Activated CD4-positive, alpha-beta T cell treated with anti-CD3 and anti-CD28 coated beads, Interleukin-2, amount 50 U/mL, for 16 hours (primary cell): ENCODE measurements at regions not wholly inside any gene's neighbourhood (a gene's known extent, or its start where the extent isn't known, plus 50 kb on each side); places are given as distances from the start of the nearest gene placed in this dataset.
"Not testable (repeated sequence)": the region's sequence is repeated elsewhere in the genome, so short reads cannot be mapped to it uniquely, and the experiment has no call there.

Source experiments
- DNase-seq: peaks from one replicate; pipeline ENCODE4 v3.0.0-alpha.2; 2020

DNA sequence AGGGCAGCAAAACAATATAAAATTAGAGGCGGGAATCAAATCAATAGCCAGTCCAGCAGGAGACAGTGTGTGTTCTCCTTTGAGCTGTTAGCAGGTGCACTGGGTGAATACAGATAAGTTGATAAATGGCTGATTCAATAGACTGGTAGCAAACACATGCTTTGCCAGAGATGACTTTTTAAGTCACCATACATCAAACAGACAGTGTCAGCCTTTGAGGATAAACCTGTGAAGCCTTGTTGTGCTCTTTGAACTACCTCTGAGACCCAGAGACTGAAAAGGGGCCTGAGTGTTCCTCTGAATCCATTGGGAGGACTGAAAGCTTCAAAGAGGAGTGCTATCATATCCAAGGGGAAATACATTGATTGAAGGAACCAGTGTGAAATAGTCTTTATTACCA lies 301.9 kb downstream of the RASEF start:
- no peak for DNase-seq

DNA sequence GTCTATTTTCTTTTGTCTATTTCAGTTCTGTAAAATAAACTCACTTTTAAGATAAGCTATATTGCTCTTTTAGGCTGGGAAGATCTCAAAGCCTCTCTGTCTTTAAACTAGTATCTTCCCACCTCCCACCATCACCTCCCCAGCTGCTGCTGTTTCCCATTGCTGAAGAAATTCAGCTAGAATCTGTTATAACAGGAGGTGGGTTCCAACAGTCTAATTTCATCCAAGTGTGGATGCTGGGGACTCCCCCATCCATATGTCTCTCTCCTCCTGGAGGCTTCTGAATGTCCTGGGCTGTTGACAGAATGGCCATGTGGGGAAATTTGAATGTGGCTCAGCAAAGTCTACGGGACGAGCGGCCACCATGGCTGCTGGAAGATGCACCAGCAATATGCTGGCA lies 301.0 kb downstream of the RASEF start:
- DNase-seq: no peak

DNA sequence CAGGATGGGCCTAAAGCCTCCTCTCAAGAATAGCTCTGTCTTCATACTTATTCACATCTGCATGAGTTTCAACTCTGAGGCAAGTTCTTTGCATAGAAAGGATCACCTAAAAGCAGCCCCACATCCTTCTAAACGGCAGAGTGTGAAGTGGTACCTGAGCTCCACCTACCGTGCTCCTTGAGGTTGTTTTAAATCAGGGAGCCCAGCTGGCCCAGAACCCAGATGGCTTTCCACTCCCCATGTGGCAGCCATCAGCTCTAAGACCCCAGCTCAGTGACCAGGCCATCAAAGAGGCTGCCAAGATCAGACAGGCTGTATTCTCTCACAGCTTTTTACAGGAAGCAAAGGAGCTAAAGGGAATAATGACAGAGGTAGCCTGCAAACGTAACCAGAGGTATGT lies 299.3 kb downstream of the RASEF start:
- DNase-seq: no peak

DNA sequence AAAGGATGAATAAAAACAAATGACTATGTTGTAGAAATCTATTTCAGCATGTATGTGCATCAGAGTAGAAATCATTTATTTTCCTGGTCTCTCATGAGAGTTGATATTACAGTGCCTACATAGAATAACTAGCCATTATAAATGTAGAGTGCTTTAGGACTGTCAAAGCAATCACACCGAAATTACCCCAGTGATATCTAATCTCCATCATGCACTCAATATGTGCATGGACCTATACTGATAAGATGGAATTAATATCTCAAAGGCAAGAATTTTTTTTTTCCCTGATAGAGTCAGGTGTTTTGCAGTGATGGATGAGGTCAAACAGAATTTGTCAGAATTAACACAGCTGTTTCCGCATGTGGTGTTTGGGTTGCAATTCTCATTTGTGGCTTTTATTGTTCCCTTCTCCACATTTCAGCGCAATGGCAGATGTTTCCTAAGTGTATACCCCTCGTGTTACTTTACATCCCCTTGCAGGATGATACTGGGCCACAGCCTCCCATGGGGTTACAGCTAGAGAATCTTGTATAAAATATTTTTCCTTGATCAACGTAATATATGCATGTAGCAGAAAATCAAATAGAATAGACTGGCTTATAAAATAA lies 298.8 kb downstream of the RASEF start:
- DNase-seq: no peak

DNA sequence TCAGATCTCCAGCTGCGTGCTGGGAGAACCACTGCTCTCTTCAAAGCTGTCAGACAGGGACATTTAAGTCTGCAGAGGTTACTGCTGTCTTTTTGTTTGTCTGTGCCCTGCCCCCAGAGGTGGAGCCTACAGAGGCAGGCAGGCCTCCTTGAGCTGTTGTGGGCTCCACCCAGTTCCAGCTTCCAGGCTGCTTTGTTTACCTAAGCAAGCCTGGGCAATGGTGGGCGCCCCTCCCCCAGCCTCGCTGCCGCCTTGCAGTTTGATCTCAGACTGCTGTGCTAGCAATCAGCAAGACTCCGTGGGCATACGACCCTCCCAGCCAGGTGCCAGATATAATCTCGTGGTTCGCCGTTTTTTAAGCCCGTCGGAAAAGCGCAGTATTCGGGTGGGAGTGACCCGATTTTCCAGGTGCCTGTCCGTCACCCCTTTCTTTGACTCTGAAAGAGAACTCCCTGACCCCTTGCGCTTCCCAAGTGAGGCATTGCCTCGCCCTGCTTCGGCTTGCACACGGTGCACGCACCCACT lies 288.2 kb downstream of the RASEF start:
- not testable (repeated sequence) for DNase-seq

DNA sequence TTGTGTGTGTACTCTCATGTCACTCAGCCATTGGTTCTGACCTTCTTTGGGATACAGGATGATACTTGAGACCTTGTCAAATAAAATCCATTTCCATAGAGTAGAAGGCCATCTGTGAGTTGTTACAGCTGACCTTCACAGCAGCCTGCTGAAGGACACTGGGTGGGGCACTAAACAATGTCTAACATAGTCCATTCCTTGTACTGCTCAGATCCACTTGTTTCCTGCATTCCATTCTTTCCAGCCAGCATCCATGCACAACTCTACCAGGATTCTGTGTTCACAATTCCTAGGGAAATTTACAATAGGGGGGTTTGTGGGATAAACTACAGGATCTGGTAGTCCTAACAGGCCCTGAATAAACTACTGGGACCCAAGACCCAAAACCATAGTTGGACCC lies 286.4 kb downstream of the RASEF start:
- no peak for DNase-seq

DNA sequence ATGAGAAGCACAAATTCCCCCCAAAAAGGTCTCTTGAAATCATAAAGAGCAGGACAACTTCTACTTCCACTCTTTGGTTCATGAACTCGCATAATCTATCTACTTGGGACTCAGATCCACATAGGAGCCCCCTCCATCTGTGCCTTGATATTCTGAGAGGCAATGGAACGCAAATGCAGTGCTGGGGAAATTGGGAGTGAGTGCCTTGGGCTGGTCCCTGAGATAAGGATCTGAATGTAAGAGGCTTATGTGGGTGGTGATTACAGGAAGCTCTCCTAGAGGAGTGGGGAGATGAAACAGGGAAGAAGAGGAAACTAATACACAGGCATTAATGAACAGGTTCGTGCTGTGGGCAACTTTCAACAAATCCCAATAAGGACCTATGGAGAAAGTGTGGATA lies 285.6 kb downstream of the RASEF start:
- DNase-seq: no peak

DNA sequence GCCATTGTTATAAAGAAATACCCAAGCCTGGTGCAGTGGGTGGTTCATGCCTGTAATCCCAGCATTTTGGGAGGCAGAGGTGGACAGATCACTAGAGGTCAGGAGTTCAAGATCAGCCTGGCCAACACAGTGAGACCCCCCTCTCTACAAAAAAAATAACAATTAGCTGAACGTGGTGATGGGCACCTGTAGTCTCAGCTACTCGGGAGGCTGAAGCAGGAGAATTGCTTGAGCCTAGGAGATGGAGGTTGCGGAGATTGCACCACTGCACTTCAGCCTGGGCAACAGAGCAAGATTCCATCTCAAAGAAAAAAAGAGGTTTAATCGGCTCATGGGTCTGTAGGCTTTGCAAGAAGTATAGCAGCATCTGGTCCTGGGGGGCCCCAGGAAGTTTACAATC lies 284.0 kb downstream of the RASEF start:
- DNase-seq: not testable (repeated sequence)

DNA sequence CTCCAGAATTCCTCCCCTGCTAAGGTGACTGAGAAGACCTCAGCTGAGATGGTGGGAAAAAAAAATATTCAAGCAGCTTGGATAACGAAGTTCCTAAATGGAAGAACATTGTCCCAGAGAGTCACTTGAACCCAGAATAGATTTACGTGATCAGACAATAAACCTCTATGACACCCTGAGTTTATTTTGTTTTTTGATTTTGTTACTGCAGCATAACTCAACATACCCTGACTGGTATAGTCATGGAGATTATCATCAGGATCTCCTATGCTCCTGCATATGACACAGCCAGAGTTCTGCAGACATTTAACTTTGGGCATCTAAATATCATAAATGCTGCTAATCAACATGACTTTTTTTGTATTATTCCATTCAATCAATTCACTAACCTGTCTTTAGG lies 282.9 kb downstream of the RASEF start:
- no peak for DNase-seq

DNA sequence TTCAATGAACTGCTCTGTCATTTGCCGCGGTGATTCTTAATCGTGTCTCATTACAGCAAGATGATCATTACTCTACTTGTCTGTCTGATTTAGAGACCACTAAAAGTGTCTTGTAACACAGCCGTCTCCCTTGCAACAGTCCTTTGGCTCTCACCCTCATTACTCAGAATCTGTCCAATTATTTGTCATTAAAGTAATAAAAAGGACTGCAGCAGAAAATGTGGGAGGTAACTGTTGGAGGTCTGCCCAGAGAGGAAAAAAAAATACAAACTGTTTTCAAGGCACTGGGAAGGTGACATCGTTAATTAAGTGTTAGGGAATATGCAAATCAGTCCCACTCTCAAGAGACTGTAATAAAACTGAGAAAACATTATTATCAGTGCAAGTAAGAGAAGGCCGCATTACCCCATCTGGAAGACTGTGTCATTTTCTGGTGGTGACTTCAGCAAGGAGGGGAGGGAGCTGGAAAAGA lies 281.0 kb downstream of the RASEF start:
- no peak for DNase-seq

DNA sequence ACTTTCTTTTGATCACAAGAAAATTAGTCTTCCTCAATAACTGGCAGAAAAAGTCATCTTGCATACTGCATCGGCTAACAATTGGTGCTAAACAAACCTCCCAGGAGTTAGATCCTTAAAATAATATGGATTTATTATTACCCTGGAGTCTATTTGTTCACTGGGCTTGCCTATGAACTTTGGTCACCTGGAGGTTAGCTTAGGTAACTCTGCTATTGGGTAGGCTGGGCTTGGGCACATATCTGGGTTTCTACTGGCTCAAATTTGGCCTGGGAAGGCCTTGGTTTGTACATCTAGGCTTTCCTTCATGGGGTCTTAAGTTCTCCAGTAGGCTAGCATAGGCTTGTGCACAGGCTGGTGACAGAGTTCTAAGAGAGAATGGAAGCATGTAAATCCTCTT lies 279.9 kb downstream of the RASEF start:
- no peak for DNase-seq

DNA sequence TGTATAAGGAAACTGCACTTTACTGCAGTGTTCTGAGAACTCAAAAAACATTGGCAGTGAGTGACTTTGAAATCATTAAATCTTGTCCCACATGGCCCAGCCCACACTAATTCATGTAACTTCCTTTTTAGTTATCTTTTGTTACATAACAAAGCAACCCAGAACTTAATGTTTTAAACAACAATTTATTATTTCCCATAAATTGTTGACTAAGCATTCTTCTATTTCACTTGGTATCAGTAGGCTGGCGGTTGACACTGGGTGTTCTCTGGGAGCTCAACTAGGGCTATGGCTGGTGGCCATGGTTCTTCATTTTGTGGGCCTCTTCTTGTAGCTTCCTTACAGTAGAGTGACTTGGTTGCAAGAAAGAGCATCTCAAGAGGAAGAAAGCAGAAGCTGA lies 278.4 kb downstream of the RASEF start:
- no peak for DNase-seq

DNA sequence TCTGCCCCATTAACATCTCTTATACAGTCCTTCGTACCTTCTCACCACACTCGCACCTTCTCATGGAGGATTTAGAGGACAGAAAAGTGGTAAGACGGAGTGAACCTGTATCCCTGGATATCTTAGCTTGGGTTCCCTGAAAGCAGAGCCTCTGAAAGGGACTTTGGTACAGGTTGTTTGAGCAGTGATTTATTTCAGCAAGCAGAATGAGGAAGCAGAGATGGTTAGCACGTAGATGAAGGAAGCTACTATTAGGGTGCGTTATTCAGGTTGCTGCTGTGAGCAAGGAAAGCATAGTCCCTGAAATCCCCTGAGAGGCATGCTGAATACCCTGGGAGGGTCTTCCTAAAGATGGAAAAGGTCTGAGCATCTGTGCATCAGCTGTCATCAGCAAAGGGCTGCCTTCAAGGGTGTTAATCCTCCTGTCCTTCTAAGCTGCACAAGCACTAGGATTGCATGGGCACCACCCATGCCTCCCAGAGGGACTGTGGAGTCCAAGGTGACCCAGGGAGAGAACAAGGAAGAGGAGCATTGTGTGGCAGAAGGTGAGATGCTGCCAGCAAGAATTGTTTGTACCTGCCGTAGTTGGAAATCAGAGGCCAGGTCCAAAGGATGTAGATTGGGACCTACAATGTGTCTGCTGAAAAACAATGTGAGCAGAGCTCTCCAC lies 273.7 kb downstream of the RASEF start:
- no peak for DNase-seq

DNA sequence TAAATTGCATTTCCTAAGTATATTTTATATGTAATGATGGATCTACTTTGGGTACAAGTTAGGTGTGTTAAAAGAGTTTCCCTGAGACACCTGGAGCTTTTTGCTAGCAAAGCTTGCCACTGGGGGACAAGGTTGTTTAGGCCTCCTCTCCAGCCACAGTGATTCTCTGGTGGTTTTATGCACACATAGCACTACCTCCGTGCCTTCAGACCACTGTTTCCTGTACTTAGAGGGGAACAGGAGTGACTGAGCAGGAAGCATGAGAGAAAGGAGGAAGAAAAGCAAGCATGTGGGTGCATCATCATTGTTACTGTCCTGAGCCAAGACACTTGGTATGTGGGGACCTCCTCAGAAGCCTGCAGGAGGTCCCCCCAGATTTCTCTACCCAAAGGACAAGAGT lies 272.1 kb downstream of the RASEF start:
- no peak for DNase-seq

DNA sequence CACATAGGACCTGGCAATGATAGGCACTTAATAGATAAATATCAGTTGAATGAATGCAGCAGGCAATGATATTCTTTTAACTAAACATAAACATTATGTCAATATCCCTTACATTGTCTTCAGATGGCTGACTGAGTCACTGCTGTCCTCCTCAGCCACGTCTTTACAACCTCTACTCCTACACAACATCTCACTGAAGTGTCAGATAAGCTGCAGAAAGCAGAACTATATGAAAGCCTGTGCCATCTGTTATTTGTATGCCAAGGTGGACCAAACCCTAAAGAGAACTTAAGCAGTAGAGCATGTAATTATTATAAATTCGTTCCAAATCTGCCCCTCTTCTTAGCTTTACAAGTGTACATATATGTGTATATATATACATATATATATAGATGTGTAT lies 271.2 kb downstream of the RASEF start:
- no peak for DNase-seq

DNA sequence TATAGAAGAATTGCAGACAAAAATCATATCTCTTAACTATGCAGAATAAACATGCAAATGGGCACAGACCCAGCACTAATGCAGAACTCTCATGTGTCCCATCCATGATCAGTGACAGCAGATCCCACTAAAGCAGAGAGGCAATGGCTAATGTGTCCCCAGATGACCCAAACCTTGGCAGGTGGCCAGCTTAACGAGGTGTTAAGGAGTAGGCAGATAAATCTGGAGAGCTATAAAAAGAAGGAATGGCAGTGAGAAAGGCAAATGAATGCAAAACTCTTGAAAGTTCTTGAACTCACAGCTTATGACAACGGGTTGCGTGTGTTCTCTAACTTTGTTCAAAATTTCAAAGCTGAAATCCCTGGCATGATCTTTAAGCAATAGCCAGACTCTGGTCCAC lies 265.4 kb downstream of the RASEF start:
- no peak for DNase-seq

DNA sequence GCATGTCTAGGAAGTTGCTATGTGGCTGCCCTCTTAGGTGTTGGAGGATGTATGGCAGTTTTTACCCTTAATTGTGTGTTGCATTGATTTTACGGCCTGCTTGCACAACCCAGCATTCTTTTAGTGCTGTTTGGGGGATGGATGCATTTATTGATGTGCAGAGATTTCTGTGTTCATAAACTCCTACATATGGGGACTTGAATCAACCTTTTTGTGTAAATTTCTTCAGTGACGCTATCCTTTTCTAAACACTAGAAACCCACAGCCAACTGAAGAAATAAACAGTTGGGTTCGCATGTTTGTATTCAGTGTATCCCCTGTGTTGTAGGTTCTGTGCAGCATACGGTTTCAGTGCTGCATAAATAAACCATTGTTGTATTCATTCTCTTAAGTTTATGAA lies 263.7 kb downstream of the RASEF start:
- no peak for DNase-seq

DNA sequence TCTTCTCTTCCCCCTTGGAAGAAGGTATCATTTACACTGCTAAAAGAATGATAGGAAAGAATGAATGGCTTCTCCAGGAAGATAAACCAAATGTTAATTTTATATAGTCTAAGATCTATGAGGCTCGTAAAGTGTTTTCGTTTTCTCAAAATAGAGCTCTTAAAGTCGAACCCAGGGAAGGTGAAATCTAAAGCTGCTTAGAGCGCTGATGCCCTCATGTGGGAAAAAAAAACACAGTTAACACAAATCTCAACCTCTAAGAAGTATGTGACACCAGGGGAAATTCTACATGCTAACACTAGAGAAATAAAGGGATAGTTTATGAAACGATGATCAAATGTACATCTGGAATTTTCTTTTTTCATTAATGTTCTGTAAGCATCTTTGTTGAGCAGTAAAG lies 257.9 kb downstream of the RASEF start:
- no peak for DNase-seq

DNA sequence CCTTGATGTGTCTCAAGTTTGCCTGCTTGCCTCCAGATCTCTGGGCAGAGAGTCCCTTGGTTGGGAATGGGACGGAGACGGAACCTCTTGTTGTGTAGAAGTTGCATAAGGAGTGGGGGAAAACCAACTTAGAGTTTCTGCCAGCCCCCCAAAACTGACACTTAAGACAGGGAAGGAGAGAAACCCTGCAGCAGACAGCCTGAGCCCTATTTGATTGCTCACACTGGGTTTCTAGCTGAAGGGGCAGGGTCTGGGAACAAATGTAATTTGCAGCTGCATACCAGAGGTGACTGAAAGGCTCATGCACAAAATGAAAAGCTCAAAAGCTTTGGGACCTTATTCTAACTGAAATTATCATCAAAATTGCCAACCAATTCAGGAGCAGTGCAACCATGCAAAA lies 254.5 kb downstream of the RASEF start:
- no peak for DNase-seq

DNA sequence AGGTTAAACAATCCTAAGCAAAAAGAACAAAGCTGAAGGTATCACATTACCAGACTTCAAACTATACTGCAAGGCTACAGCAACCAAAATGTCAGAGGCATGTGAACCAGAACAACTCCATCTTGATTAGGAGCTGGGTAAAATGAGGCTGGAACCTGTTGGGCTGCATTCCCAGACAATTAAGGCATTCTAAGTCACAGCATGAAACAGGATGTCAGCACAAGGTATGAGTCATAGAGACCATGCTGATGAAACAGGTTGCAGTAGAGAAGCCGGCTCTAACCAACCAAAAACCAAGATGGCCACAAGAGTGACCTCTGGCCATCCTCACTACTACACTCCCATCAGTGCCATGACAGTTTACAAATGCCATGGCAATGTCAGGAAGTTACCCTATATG lies 252.0 kb downstream of the RASEF start:
- DNase-seq: no peak

DNA sequence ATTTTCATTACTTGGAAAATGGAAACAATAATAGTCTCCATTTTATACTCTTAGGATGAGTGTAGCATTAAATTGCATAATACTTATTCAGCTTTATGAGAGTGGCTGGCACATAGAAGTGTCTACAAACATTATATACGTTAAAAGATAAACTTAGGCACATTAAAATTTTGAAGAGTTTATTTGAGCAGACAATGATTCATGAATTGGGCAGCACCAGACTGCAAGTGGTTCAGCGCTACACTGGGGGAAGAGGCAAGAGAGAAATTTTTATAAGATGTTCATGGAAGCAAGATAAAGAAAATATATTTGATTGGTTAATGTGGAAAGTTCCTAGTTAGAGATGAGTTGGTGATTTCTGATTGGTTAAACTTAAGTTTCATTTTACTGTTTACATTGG lies 243.7 kb downstream of the RASEF start:
- no peak for DNase-seq

DNA sequence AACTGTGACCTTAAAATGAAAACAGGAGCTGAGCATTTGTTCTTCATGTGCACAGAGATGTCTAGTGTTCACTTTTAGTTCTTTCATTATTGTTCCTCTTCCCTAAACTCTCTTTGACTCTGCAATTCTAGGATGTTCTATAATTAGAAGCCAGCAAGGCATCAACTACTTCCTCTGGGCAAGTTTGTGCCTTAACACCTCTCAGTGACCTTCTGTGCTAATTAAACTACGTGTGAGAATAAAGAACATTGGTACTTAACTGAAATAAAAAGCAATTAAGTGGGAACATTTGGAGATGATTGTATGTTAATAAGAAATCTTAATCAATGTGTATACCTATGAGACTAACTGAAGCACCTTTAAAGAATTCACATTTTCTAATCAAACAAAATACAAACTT lies 242.8 kb downstream of the RASEF start:
- DNase-seq: no peak

DNA sequence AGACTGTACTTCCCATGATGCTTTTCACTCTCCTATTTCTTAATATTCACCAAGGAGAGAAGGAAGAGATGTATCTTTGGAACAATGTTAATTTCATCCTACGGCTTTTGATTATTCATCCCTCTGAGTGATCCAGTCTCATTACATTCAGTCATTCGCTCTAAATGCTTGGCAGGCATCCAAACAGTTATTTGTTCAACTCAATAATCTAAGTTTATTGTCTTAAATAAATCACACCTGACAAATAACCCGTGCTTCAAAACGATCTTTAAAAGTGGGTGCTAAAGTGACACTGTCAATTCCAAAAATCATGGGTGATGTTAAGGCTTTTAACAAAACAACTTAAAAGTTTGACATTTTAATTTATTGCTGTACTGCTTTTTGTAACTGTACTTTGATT lies 233.1 kb downstream of the RASEF start:
- no peak for DNase-seq

DNA sequence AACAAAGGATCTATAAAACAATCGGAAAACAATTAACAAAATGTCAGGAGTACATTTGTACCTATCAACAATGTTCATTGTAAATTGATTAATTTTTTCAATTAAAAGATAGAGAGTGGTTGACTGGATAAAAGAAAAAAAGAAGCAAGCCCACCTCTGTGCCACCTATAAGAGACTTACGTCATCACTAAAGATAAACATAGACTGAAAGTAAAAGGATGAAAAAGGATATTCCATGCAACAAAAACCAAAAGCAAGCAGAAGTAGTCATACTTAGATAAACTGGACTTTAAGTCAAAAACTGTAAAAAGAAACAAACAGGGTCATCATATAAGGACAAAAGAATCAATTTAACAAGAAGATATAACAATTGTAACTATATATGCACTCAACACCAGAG lies 197.4 kb downstream of the RASEF start:
- DNase-seq: no peak
